AG09309 (cell line): ENCODE measurements at regions not wholly inside any gene's neighbourhood (a gene's known extent, or its start where the extent isn't known, plus 50 kb on each side); places are given as distances from the start of the nearest gene placed in this dataset.
"Not testable (repeated sequence)": the region's sequence is repeated elsewhere in the genome, so short reads cannot be mapped to it uniquely, and the experiment has no call there.

ENCODE experiments used
- DNase-seq: peaks from one replicate; pipeline ENCODE4 v3.0.0-alpha.2; 2010; ENCODE audit warnings: low read depth
- H3K4me3 ChIP-seq: 2 replicates; pipeline ENCODE4 v1.5.1; 2011; ENCODE audit warnings: mild to moderate bottlenecking, low read depth, low read length, moderate library complexity; ENCODE audit not compliant: control insufficient read depth
- CTCF ChIP-seq: IDR thresholded peaks from 2 replicates; pipeline ENCODE4 v1.5.1; 2011; ENCODE audit warnings: mild to moderate bottlenecking, low read depth, low read length, inconsistent platforms; ENCODE audit not compliant: insufficient read depth, control insufficient read depth; ENCODE audit errors: missing control alignments

GRCh38 chr10:28479927-28480627 is 52.8 kb upstream of the WAC start:
- no peak for DNase-seq
- H3K4me3 ChIP-seq, result no peak overlapping the region
- no peak for TF ChIP-seq CTCF

GRCh38 chr10:28480628-28480965 is 52.3 kb upstream of the WAC start:
- no peak for TF ChIP-seq CTCF
- H3K4me3 ChIP-seq, result no peak overlapping the region
- no peak for DNase-seq

- H3K4me3 ChIP-seq, DNase-seq: not testable (repeated sequence)
These were observed 51.6 kb upstream of the WAC start for GRCh38 chr10:28481346-28481745.

GRCh38 chr10:28481968-28482367 is 51.0 kb upstream of the WAC start:
- TF ChIP-seq CTCF, result no peak
- no peak overlapping the region for H3K4me3 ChIP-seq
- no peak for DNase-seq
